NB4 (cell line): ENCODE measurements at regions not wholly inside any gene's neighbourhood (a gene's known extent, or its start where the extent isn't known, plus 50 kb on each side); places are given as distances from the start of the nearest gene placed in this dataset.

ENCODE experiments used
- MYC ChIP-seq: IDR thresholded peaks from 2 replicates; pipeline ENCODE4 v1.6.1; 2011; ENCODE audit warnings: low read depth, low read length
- POLR2A ChIP-seq: IDR thresholded peaks from 2 replicates; pipeline ENCODE4 v1.6.1; 2011; ENCODE audit warnings: mild to moderate bottlenecking; ENCODE audit not compliant: insufficient read length; ENCODE audit errors: extremely low read depth
- TF ChIP-seq, protein P1 (sequence below): IDR thresholded peaks from one replicate; pipeline ENCODE4 v1.5.1; 2012; ENCODE audit warnings: low read depth, low read length
- TF ChIP-seq, protein P2 (sequence below): IDR thresholded peaks from 2 replicates; pipeline ENCODE4 v1.6.1; 2011; ENCODE audit warnings: low read depth, low read length

DNA sequence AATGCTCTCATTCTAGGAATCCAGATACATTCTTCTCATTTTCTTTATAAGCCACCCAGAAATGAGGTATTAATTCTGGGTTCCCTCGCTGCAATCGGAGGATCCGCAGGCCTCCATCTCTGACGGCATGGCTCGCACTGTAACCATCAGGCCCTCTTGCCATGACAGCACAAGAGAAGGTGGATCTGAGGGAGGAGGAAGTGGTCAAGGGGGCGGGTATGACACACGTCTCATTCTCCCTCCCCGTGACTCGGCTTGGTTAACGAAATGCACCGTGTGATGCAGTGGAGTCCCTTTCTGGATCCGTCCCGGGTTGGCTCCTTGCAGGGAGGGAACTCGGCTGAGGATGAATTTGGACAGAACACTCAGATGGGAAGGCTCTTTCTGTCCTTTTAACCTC lies 280.2 kb downstream of the TCERG1L start:
- TF ChIP-seq, protein P1, sequence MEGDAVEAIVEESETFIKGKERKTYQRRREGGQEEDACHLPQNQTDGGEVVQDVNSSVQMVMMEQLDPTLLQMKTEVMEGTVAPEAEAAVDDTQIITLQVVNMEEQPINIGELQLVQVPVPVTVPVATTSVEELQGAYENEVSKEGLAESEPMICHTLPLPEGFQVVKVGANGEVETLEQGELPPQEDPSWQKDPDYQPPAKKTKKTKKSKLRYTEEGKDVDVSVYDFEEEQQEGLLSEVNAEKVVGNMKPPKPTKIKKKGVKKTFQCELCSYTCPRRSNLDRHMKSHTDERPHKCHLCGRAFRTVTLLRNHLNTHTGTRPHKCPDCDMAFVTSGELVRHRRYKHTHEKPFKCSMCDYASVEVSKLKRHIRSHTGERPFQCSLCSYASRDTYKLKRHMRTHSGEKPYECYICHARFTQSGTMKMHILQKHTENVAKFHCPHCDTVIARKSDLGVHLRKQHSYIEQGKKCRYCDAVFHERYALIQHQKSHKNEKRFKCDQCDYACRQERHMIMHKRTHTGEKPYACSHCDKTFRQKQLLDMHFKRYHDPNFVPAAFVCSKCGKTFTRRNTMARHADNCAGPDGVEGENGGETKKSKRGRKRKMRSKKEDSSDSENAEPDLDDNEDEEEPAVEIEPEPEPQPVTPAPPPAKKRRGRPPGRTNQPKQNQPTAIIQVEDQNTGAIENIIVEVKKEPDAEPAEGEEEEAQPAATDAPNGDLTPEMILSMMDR, result no peak
- TF ChIP-seq POLR2A (no peak), MYC (no peak)
- TF ChIP-seq, protein P2, sequence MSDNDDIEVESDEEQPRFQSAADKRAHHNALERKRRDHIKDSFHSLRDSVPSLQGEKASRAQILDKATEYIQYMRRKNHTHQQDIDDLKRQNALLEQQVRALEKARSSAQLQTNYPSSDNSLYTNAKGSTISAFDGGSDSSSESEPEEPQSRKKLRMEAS, result no peak
